GM23248 (cell line): ENCODE measurements at regions not wholly inside any gene's neighbourhood (a gene's known extent, or its start where the extent isn't known, plus 50 kb on each side); places are given as distances from the start of the nearest gene placed in this dataset.

Experiments used
- EZH2 ChIP-seq: fragments of 200-600 bp; sonication (generic); IDR thresholded peaks from 2 replicates; pipeline ENCODE4 v1.6.1; 2018; ENCODE audit warnings: antibody characterized with exemption, mild to moderate bottlenecking; ENCODE audit not compliant: insufficient read depth, poor library complexity, severe bottlenecking
- EZH2phosphoT487 ChIP-seq: fragments of 200-600 bp; sonication (generic); IDR thresholded peaks from 2 replicates; pipeline ENCODE4 v1.6.1; 2018; ENCODE audit warnings: antibody characterized with exemption, moderate library complexity, mild to moderate bottlenecking, low read depth; ENCODE audit not compliant: insufficient read depth

- TF ChIP-seq EZH2 (no peak), EZH2phosphoT487 (no peak)
These were observed 208.1 kb upstream of the TENM4 start for GRCh38 chr11:79648766-79649520.
